Right lobe of liver (tissue), 6 donors: ENCODE measurements at regions not wholly inside any gene's neighbourhood (a gene's known extent, or its start where the extent isn't known, plus 50 kb on each side); places are given as distances from the start of the nearest gene placed in this dataset.

ENCODE experiments used
- ATAC-seq, 4 donors: fragments of 200-7000 bp; cut with Tn5 transposase; one replicate each; pipeline ENCODE4 v1.9.1; 2020; ENCODE audit warnings: mild to moderate bottlenecking in 4 of 4, moderate library complexity in 4 of 4
- DNase-seq, 3 donors: peaks; one replicate each; pipeline ENCODE4 v3.0.0-alpha.2; 2020
- H3K27ac ChIP-seq, 3 donors: fragments of 200-600 bp; one replicate each; pipeline ENCODE4 v1.8.0; 2022
- H3K27me3 ChIP-seq, 2 donors: fragments of 200-600 bp; one replicate each; pipeline ENCODE4 v1.8.0; 2022
- H3K36me3 ChIP-seq, 4 donors: fragments of 200-600 bp; sonication (generic) in 1 of 4; one replicate each; pipeline versions ENCODE4 v1.5.1 to v1.8.0; 2017 to 2022; ENCODE audit warnings: control low read depth in 1 of 4
- H3K4me1 ChIP-seq, 4 donors: fragments of 200-600 bp; sonication (generic) in 1 of 4; one replicate each; pipeline versions ENCODE4 v1.5.1 to v1.8.0; 2017 to 2022; ENCODE audit warnings: control low read depth in 1 of 4
- H3K4me3 ChIP-seq, 3 donors: fragments of 200-600 bp; one replicate each; pipeline ENCODE4 v1.8.0; 2022
- H3K9me3 ChIP-seq, 4 donors: fragments of 200-600 bp; sonication (generic) in 1 of 4; one replicate each; pipeline versions ENCODE4 v1.5.1 to v1.8.0; 2017 to 2022; ENCODE audit warnings: control low read depth in 1 of 4
- CTCF ChIP-seq, 4 donors: fragments of 200-600 bp in 3 of 4; fragments of 450-650 bp in 1 of 4; IDR thresholded peaks; one replicate each; pipeline versions ENCODE4 v1.5.1 to v1.8.0; 2016 to 2022; ENCODE audit warnings: antibody characterized with exemption in 4 of 4, mild to moderate bottlenecking in 2 of 4
- POLR2A ChIP-seq: fragments of 450-650 bp; IDR thresholded peaks from one replicate; pipeline ENCODE4 v1.6.1; 2017; ENCODE audit warnings: antibody characterized with exemption, mild to moderate bottlenecking
- whole genome bisulfite sequencing: methylation state at CpG from one replicate; pipeline ENCODE4 v1.1.6; 2018; ENCODE audit warnings: low coverage, low lambda C conversion rate; ENCODE audit not compliant: insufficient coverage; ENCODE audit errors: missing lambda C conversion rate; 5-methylcytosine and 5-hydroxymethylcytosine counted together
- intact Hi-C, 2 donors: fragments of 100-400 bp; cut with DNase I; formaldehyde crosslinking; loops; one replicate each; pipeline versions ENCODE4 v1.11.2 to v1.14.1; 2022
- donor health status: DM: no; HTN: yes; CAD: no.
- donor health status: DM: no; HTN: no; CAD: no.
- donor health status: DM: no; HTN: no; CAD: no.
- donor health status: DM: no; HTN: yes; CAD: no.
- donor health status: DM: no; HTN: yes; CAD: no.

- DNase-seq, result no peak
- Histone ChIP-seq H3K36me3 (no peaks in the 10 kb centered on the region), H3K4me1 (no peaks in the 10 kb centered on the region), H3K27me3 (no peaks in the 10 kb centered on the region), H3K9me3 (no peaks in the 10 kb centered on the region), H3K4me3 (no peak overlapping the region), H3K27ac (no peak overlapping the region)
- 71% methylated on average over 1 of the region's 1 CpG for WGBS
- TF ChIP-seq POLR2A (no peak), CTCF (IDR thresholded peaks at IDR 0.05) (no peak)
- intact Hi-C loops, result no loop called here
- no peak for ATAC-seq
Observed at GRCh38 chr1:194151056-194151455, 964.6 kb upstream of the B3GALT2 start.

GRCh38 chr1:194150242-194150641, 963.8 kb upstream of the B3GALT2 start:
- H3K27me3 ChIP-seq, result no peaks in the 10 kb centered on the region
- intact Hi-C loops, result no loop called here
- H3K9me3 ChIP-seq, result no peaks in the 10 kb centered on the region
- no peak overlapping the region for H3K4me3 ChIP-seq
- ATAC-seq, result no peak
- no peaks in the 10 kb centered on the region for H3K36me3 ChIP-seq
- DNase-seq, result no peak
- no peaks in the 10 kb centered on the region for H3K4me1 ChIP-seq
- TF ChIP-seq CTCF (IDR thresholded peaks at IDR 0.05), result no peak
- TF ChIP-seq POLR2A, result no peak
- no peak overlapping the region for H3K27ac ChIP-seq

- no peak for ATAC-seq
- H3K9me3 ChIP-seq, result no peaks in the 10 kb centered on the region
- intact Hi-C loops, result no loop called here
- H3K4me3 ChIP-seq, result no peak overlapping the region
- no peaks in the 10 kb centered on the region for H3K4me1 ChIP-seq
- no peaks in the 10 kb centered on the region for H3K27me3 ChIP-seq
- WGBS, result 86% methylated on average over 2 of the region's 2 CpGs
- no peaks in the 10 kb centered on the region for H3K36me3 ChIP-seq
- TF ChIP-seq CTCF (IDR thresholded peaks at IDR 0.05), result no peak
- H3K27ac ChIP-seq, result no peak overlapping the region
- DNase-seq, result no peak
Observed at GRCh38 chr1:194133152-194133551, 946.7 kb upstream of the B3GALT2 start.

GRCh38 chr1:194118086-194118485, 931.7 kb upstream of the B3GALT2 start:
- 89% methylated on average over 8 of the region's 22 CpGs for WGBS
- no peaks in the 10 kb centered on the region for H3K9me3 ChIP-seq

More at GRCh38 chr1:194118086-194118485, 931.7 kb upstream of the B3GALT2 start:
- Histone ChIP-seq H3K27me3 (no peaks in the 10 kb centered on the region), H3K4me1 (no peaks in the 10 kb centered on the region), H3K36me3 (no peaks in the 10 kb centered on the region), H3K4me3 (no peak overlapping the region), H3K27ac (no peak overlapping the region)
- no peak for ATAC-seq
- TF ChIP-seq CTCF (IDR thresholded peaks at IDR 0.05), result no peak
- intact Hi-C loops, result no loop called here
- DNase-seq, result peak in 1 of 3 donors; percentile 13
